ENCODE measurements at regions not wholly inside any gene's neighbourhood (a gene's known extent, or its start where the extent isn't known, plus 50 kb on each side); places are given as distances from the start of the nearest gene placed in this dataset.

DNA sequence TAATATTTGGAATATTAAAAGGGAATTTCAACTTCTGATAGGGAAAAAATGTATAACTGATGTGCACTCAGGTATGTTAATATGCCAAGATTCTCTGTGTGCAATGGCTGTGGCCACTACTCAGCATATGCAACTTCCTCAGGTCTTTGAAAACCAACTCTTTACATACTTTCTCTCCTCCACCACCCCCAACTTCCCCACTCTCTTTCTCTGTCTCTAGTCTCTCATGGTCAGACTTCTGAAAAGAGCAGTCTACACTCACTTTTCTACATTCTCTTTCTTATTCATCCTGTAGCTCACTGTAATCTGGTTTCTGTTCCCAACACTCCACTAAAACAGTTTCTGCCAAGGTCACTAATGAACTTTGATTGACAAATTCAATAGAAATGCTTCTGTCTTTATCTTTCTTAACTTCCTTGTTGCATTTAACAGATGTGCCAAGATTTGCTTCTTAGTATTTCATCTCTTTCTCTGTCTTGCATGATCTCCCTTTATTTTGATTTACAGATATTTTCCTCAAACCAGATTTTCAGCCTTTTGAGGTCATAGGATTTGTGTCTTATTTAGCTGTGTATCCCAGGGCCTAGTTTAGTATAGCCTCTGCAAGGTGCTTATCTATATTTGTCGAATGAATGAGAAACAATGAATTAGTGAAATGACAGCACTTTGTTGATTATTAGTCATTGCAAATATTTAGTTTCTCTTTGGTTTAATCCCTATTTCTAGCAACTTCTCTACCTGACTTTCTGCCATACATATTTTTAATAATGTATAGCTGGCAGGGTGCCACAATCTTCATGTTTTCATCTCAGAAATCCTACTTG lies 168.9 kb downstream of the LMO4 start:
- TF ChIP-seq, protein P1, sequence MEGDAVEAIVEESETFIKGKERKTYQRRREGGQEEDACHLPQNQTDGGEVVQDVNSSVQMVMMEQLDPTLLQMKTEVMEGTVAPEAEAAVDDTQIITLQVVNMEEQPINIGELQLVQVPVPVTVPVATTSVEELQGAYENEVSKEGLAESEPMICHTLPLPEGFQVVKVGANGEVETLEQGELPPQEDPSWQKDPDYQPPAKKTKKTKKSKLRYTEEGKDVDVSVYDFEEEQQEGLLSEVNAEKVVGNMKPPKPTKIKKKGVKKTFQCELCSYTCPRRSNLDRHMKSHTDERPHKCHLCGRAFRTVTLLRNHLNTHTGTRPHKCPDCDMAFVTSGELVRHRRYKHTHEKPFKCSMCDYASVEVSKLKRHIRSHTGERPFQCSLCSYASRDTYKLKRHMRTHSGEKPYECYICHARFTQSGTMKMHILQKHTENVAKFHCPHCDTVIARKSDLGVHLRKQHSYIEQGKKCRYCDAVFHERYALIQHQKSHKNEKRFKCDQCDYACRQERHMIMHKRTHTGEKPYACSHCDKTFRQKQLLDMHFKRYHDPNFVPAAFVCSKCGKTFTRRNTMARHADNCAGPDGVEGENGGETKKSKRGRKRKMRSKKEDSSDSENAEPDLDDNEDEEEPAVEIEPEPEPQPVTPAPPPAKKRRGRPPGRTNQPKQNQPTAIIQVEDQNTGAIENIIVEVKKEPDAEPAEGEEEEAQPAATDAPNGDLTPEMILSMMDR (IDR thresholded peaks at IDR 0.05) = no peak
- TF ChIP-seq POLR2A (IDR thresholded peaks at IDR 0.05) = no peak
